ENCODE measurements at regions not wholly inside any gene's neighbourhood (a gene's known extent, or its start where the extent isn't known, plus 50 kb on each side); places are given as distances from the start of the nearest gene placed in this dataset.

- no peaks in the 10 kb centered on the region for H3K79me2 ChIP-seq (ENCODE audit: low read depth)
- no peak overlapping the region for H3K27ac Mint-ChIP-seq
- H3K9me3 Mint-ChIP-seq = no peaks in the 10 kb centered on the region
- no peaks in the 10 kb centered on the region for H3K36me3 Mint-ChIP-seq
- H3K4me2 ChIP-seq = no peak overlapping the region
- H3K4me3 Mint-ChIP-seq = no peak overlapping the region
- peaks cover 35% of the 10 kb centered on the region for H3F3A ChIP-seq (ENCODE audit: low read depth)
- no peaks in the 10 kb centered on the region for H3K36me3 ChIP-seq
- H2AFZ ChIP-seq (replicated peaks) = no peak overlapping the region
- H4K20me1 ChIP-seq (ENCODE audit: low read depth) = peaks cover 8% of the 10 kb centered on the region
- no peak for TF ChIP-seq CTCF (IDR thresholded peaks at IDR 0.05)
- TF ChIP-seq EZH2phosphoT487 (IDR thresholded peaks at IDR 0.05) = no peak
- no peak for TF ChIP-seq EZH2 (IDR thresholded peaks at IDR 0.05)
- peaks cover 6% of the 10 kb centered on the region for H3K27me3 Mint-ChIP-seq (ENCODE audit: insufficient read depth, low read depth)
- H3K4me1 Mint-ChIP-seq = peaks cover 49% of the 10 kb centered on the region
- H3K4me1 ChIP-seq = peaks cover 40% of the 10 kb centered on the region
- no peak for DNase-seq (ENCODE audit: low spot score)
- H3K9ac ChIP-seq = no peak overlapping the region
- H3K4me3 ChIP-seq = no peak overlapping the region
- no peaks in the 10 kb centered on the region for H3K27me3 ChIP-seq
- H3K27ac ChIP-seq = no peak overlapping the region
- no peaks in the 10 kb centered on the region for H3K9me3 ChIP-seq (ENCODE audit: low read depth)
Observed at GRCh38 chr1:234748713-234749112, 138.7 kb upstream of the IRF2BP2 start.

GRCh38 chr1:234748066-234748465 lies 138.1 kb upstream of the IRF2BP2 start:
- Histone ChIP-seq H3K27me3 (peaks cover 2% of the 10 kb centered on the region), H3K9me3 (ENCODE audit: low read depth) (no peaks in the 10 kb centered on the region), H3K36me3 (no peaks in the 10 kb centered on the region), H4K20me1 (ENCODE audit: low read depth) (peaks cover 8% of the 10 kb centered on the region), H2AFZ (replicated peaks) (no peak overlapping the region), H3K9ac (no peak overlapping the region), H3F3A (ENCODE audit: low read depth) (peaks cover 42% of the 10 kb centered on the region), H3K79me2 (ENCODE audit: low read depth) (no peaks in the 10 kb centered on the region), H3K4me2 (no peak overlapping the region), H3K4me3 (no peak overlapping the region), H3K4me1 (peaks cover 46% of the 10 kb centered on the region), H3K27ac (no peak overlapping the region)
- Mint-ChIP-seq H3K36me3 (no peaks in the 10 kb centered on the region), H3K27me3 (ENCODE audit: insufficient read depth, low read depth) (peaks cover 8% of the 10 kb centered on the region), H3K4me1 (peaks cover 56% of the 10 kb centered on the region), H3K4me3 (no peak overlapping the region), H3K27ac (peak overlapping the region; percentile 4), H3K9me3 (no peaks in the 10 kb centered on the region)
- DNase-seq (ENCODE audit: low spot score) = no peak
- TF ChIP-seq CTCF (IDR thresholded peaks at IDR 0.05) (no peak), EZH2 (IDR thresholded peaks at IDR 0.05) (no peak)

- Mint-ChIP-seq H3K36me3 (no peaks in the 10 kb centered on the region), H3K27ac (peak overlapping the region; percentile 72), H3K9me3 (no peaks in the 10 kb centered on the region), H3K4me1 (peaks cover 62% of the 10 kb centered on the region), H3K27me3 (ENCODE audit: insufficient read depth, low read depth) (peaks cover 8% of the 10 kb centered on the region), H3K4me3 (no peak overlapping the region)
- Histone ChIP-seq H3K27ac (no peak overlapping the region), H3F3A (ENCODE audit: low read depth) (peaks cover 48% of the 10 kb centered on the region), H3K9me3 (ENCODE audit: low read depth) (no peaks in the 10 kb centered on the region), H3K9ac (no peak overlapping the region), H2AFZ (replicated peaks) (no peak overlapping the region), H3K27me3 (peaks cover 15% of the 10 kb centered on the region), H3K36me3 (no peaks in the 10 kb centered on the region), H3K4me1 (peaks cover 49% of the 10 kb centered on the region), H3K4me3 (no peak overlapping the region), H4K20me1 (ENCODE audit: low read depth) (peaks cover 8% of the 10 kb centered on the region), H3K79me2 (ENCODE audit: low read depth) (no peaks in the 10 kb centered on the region), H3K4me2 (no peak overlapping the region)
- TF ChIP-seq CTCF (IDR thresholded peaks at IDR 0.05) = no peak
- TF ChIP-seq EZH2 (IDR thresholded peaks at IDR 0.05) = no peak
- TF ChIP-seq EZH2phosphoT487 (IDR thresholded peaks at IDR 0.05) = no peak
- no peak for DNase-seq (ENCODE audit: low spot score)
Observed at GRCh38 chr1:234746798-234747196, 136.8 kb upstream of the IRF2BP2 start.

All from neural progenitor cell (in vitro differentiated cells).